ENCODE measurements at regions not wholly inside any gene's neighbourhood (a gene's known extent, or its start where the extent isn't known, plus 50 kb on each side); places are given as distances from the start of the nearest gene placed in this dataset.
"Not testable (repeated sequence)": the region's sequence is repeated elsewhere in the genome, so short reads cannot be mapped to it uniquely, and the experiment has no call there.

DNA sequence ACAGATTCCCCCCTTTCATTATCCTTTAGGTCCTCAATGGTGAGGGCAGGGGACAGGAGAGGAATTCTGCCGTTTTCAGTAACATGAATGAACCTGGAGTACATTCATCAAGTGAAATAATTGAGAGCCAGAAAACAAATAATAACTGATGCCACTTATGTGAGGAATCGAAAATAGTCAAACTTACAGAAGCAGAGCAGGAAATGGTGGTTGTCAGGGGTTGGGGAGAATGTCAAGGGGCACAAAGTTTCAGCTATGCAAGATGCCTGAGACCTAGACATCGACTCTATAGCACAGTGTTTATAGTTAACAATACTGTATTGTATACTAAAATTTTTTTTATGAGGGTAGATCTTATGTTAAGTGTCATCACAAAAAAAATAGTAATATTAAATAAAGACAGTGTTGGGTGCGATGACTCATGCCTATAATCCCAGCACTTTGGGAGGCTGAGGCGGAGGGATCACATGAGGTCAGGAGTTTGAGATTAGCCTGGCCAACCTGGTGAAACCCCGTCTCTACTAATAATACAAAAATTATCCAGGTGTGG is 1219.8 kb downstream of the GATA3 start:
- no peak for DNase-seq (ENCODE audit: low read depth in 2 of 2)

DNA sequence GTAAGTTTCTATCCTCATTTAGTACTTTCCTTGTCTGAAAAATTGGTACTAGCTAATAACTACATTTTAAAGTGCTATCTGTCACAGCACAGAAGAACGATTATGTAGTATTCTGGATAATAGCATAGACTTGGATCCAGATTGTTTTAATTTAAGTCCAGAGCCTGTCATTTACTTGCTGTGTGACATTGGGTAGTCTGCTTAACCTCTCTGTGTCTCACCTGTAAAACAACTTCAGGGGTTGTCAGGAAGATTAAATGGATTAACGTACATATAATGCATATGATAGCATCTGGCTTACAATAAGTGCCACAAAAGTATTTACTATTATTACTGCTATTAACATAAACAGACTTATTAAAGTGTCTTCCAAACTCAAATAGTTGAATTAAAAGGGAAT is 1221.4 kb downstream of the GATA3 start:
- no peak for DNase-seq (ENCODE audit: low read depth in 2 of 2)

DNA sequence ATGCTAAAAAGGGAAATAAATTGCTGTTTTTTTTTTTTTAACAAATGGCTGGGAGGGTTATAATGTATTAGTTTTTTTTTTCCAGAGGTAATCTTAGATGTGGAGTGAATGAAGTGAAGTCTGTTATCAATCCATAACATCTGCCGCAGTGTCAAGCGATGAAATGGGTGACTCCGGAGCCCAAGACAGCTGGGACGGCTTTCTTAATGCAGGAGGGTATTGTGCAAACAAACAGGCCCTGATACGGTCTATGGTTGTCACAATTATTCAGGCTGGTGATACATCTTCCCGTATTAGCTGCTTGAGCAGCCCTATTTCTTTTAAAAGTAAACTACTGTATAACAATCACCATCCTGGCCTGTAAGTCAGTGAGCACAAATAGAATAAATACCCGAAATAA is 1231.2 kb downstream of the GATA3 start:
- DNase-seq (ENCODE audit: low read depth in 2 of 2): no peak

DNA sequence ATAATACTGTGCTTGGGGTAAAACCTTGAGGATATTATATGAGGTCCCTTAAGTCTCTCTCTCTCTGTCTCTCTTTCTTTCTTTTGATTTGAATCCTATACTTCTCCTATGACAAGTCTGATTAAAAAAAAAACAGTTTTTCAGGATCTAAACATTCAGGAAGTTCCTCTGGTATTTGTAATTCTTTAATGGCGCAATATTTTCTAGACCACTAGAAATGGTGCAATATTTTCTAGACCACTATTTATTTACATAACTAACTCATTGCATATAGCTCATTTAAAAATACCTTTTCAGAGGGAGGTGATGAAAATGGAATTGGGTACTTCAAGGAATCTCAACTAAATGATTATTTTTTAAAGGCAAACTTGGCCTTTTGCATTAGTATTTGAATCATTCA is 1235.3 kb downstream of the GATA3 start:
- DNase-seq (ENCODE audit: low read depth in 2 of 2): no peak

DNA sequence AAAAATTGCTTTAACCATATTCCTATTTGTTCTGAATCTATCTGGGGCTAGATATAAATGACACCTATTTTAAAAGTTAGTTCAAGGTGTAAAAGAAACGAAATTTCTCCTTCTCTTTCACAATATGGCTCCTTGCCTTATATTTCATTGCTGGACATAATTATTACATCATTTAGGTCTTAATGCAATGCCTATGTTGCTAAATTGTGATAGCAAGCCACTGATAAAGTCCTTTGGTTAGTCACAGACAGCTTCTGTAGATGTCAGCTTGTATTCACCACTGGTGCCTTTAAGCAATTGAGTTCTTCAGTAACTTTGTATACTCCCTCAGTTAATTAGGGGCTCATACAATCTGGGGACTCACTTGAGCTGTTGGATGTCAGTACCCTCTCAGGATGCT is 1236.6 kb downstream of the GATA3 start:
- DNase-seq (ENCODE audit: low read depth in 2 of 2): no peak

DNA sequence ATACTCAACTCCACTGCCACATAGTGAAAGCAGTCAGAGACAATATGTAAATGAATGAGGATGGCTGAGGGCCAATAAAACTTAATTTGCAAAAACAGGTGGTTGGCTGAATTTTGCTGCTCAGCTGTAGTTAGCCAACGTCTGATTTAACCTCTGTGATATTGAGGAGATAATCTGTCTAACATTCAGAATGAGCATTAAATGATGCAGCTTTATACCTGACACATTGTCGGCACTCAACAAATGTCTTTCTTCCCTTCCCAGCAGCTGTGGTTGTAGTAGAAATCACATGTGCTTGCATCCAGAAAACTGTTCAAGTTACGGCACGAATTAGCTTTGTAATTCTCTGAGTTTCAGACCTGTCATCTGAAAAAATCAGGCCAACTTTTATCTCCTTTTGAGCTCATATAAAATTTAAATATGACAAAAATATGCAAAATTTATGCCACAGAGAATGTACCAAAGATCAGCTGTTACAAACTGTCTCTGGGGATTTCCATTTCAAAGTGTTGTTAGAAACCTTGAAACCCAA is 1239.7 kb downstream of the GATA3 start:
- no peak for DNase-seq (ENCODE audit: low read depth in 2 of 2)

DNA sequence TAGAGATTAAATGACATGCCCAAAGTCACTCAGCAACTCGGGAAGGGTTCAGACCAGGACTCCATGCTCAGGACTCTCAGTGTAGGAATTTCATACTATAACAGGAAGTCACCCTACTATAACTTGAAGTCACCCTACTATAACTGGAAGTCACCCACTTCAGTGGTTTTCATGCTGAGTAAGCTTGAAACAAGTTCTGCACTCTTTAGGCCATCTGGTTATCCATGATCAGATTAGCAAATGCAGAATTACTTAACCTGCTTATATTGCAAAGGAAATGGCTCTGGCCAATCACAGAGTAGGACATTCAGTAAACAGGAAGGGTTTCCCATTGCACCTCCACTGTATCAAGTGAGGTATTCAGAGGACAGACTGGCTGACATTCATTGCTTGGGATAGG is 1240.4 kb downstream of the GATA3 start:
- DNase-seq (ENCODE audit: low read depth in 2 of 2): no peak

DNA sequence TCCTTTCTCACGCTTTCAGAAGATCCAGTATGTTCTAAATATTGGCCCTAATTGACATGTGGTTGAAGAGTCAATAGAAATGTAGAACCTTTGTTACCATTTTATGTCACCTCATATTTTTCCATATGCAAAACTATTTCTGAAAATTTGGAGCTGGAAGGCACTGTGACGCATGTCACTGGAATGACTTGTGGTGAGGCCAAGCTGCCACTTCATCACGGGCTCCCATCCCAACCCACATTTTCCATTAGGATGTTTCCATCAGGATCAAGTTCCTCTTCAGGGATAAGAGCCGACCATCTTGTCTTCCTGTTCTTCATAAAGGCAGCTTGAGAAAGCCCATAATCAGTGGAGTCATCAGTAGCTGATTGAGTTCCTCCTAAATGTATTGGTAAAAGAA is 1241.7 kb downstream of the GATA3 start:
- DNase-seq (ENCODE audit: low read depth in 2 of 2): no peak

DNA sequence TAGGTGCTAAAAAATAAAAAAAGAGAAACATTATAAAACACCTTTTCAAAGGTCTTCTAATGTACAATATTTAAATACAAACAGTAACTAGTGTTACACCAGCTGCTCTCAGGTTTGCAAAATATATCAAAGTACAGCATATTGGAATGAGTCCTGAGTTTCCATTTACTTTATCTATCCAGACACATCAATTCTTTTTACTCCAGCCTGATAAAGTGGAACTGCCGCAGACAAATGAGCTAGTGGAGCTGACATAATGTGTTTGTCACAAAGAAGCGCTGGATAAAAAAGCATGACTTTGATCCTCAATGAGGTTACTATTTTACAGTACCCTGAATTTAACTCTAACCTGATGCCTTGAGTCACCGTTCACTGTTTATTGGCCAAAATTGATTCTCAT is 1243.1 kb downstream of the GATA3 start:
- DNase-seq (ENCODE audit: low read depth in 2 of 2): no peak

DNA sequence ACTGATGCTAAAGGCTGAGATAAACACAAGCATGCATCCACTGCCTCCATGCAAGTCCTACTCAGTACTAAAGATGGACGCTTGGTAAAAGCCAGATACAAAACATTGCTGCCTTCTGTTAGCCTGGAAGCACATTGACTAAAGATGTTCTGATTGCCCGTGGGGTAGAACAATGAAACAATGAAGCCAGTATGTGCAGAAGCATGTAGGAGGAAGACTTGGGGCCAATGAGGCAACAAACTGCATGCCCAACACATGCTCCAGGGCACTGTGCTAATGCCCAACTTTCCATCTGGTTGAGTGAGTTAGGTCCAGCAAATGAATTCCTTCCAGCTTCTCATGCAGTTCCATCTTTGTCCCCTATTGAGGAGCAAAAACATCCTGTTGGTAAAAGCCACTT is 1245.5 kb downstream of the GATA3 start:
- DNase-seq (ENCODE audit: low read depth in 2 of 2): no peak

DNA sequence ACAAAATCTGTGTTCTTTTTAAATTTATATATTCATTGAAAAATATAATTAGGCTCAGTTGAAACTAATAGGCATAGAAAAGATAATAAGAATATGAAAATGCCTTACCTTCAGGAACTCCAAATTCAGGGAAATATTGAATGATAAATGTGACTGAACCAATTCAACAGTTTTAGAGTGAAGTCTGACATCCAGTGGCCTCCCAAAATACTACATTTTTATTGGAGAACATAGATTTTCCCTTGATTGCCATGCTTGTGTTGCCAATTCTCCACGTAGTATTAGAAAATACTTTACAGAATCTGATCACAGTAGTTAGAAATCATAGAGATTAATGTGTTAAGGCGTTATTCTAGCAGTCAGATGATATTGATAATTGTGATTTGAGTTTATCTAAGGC is 1246.7 kb downstream of the GATA3 start:
- no peak for DNase-seq (ENCODE audit: low read depth in 2 of 2)

DNA sequence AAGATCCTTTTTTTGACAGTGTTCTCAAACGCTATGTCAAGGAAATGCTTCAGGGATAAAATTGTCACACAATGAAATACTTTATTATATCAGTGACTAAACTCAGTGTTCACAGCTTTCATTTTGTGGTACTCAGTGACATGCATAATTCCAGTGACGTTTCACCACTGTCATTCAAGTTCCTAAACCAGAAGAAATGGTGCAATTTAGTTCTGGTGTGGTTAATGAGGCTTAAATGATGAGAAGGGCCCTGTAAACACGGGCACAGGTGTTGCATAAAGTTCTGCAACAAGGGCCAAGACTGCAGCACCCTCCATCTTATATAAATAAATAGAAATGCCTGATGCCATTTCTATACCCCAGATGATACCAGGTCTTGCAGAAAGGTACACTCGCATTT is 1247.1 kb downstream of the GATA3 start:
- DNase-seq (ENCODE audit: low read depth in 2 of 2): no peak

DNA sequence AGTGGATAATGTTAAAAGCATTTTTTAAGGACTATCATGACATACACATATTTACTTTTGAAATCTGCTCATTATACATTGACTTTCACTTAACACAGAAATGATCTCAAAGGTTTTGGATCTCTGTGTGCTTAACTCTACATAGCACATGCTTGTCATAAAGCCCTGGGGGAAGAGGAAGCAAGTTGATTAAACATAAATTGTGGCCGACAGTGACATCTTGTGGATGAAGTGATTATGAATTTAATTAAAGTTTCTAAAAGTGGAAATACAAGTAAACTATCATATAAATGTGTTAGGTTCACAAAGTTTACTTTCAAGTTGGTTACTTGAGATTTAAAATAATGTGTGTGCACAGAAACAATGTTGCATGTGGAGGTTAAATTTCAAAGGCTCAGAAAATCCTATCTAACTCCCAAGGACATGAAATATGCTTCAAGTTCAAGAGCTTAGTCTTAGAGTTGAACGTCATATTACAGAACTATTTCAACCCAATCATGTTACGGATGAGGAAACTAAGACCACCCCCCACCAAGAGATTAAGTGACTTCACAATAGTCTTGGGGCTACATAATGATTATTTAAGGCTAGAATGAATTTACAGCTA is 1247.8 kb downstream of the GATA3 start:
- DNase-seq (ENCODE audit: low read depth in 2 of 2): no peak

DNA sequence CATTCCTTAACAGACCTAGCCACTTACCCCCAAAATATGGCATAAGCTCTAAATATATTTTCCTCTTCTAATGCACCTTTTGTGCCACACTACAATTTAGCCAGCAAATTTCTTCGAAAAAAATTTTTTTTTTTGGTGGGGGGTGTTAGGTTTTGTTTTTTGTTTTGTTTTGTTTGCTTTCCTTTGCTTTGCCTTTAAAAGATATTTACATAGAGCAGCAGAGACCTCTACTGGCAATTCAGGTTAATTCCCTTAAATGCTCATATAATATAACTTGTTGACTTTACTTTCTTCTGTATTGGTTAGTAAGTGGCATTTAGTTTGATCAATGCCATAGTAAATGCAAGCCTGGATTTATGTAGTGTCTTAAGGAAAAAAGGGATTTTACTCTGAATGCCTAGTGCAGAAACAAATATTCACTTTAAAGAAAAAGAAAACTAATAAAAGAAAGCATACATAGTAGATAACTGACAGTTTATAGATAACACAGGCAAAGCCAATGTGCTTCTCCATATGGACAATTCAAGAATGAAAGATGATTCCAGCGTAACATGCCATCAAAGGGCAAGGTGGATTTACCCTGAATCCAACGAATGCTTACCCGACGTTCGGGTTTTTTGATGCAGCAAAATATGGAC is 1250.6 kb downstream of the GATA3 start:
- no peak for DNase-seq (ENCODE audit: low read depth in 2 of 2)

DNA sequence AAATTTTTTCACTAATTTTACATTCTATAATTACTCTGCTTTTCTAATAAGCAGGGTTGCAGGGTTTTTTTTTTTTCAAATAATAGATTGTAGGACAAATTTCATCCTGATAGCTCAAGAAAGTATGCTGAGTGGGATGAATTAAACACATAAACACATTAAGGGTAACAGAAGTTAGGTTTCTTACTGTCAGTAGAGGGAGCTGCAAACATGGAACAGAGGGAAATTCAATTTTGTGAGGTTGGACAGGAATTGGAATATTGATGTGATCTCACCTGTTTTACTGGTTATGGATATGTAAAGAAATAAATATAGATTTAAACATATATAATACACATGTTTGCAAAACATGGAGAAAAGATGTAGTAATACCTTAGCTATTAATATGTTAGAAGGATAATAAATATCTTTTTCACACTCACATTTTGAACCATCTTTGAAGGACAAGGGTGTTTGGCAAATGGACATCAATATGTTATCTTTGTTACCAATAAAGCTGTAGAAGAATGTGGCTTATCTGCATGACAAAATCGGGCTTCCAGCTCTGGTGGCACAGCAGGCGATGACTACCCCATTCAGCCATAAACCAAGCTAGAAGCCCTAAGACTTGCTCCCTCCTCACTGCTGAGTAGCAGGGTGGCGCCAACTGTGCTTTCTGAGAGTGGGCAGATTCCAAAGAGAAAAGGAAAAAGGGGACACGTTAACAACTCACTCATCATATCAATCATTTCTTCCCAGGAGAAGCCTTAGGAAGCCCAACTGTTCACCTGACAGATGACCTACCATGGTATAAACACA is 1257.4 kb downstream of the GATA3 start:
- DNase-seq (ENCODE audit: low read depth in 2 of 2): no peak

DNA sequence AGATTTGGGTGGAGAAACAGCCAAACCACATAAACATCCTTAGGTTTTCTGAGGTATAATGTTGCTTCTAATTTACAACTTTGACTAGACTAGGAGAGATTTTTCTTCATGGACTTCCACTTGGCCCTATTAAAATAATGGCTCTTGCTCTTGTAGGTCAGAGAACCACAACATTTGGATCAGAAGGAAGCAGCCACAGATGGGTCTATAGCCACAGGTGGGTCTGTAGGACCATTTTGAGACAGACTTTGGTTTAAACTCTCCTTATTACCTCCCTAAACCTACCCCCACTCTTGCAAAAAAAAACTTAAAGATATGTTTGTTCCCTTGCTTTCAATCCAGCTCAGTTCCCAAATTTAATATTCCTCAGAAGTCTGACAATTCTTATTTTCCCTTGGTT is 1260.8 kb downstream of the GATA3 start:
- no peak for DNase-seq (ENCODE audit: low read depth in 2 of 2)

DNA sequence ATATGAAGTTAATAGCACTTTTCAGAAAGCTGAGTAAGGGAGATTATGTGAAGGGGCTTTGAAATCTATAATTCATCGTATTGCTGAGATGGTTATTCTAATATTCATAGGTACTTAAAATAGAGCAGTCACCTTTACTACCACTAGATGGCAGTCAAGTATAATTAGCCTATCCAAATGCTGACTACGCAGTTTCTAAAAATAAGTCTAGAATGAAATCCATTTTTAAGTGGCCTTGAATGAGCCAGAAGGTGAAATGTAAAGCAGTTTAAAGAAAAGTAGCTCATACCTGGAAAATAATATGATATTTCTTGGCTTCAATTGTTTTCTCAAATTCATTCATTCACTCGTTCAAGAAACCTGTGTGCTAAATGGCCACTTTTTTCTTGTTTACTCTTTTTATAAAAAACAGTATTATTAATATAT is 1277.1 kb downstream of the GATA3 start:
- no peak for DNase-seq (ENCODE audit: low read depth in 2 of 2)

DNA sequence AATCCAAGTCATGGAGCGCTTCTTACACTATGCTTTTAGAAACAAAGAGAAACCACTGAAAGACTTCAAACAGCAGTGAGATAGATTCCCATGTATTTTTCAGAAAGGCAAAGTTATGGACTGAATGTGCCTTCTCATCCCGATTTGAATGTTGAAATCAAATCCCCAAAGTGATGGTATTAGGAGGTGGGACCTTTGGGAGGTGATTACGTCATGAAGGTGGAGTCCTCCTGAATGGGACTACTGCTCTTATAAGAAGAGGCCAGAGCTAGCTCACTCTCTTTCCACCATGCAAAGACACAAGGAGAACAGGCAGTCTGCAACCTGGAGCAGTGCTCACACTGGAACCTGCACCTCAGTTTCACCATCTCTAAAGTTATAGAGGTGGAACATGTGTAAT is 1279.8 kb downstream of the GATA3 start:
- no peak for DNase-seq (ENCODE audit: low read depth in 2 of 2)

DNA sequence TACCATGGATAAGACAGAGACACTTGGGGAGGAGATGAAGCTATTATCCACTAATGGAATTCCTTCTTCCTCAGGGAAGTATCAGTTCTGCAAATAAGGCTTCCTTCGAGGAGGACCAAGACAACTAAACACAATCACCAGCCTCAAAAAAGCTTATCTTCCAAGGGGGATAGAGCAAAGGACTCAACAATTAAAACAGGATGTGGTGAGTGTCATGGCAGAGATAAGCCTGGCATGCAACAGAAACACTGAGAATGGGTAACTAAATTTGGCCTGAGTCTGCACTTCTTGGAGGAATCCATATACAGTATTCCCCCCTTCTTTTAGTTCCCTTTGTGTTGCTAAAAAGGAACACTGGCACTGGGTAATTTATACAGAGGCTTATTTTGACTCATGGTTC is 1285.2 kb downstream of the GATA3 start:
- DNase-seq (ENCODE audit: low read depth in 2 of 2): no peak

DNA sequence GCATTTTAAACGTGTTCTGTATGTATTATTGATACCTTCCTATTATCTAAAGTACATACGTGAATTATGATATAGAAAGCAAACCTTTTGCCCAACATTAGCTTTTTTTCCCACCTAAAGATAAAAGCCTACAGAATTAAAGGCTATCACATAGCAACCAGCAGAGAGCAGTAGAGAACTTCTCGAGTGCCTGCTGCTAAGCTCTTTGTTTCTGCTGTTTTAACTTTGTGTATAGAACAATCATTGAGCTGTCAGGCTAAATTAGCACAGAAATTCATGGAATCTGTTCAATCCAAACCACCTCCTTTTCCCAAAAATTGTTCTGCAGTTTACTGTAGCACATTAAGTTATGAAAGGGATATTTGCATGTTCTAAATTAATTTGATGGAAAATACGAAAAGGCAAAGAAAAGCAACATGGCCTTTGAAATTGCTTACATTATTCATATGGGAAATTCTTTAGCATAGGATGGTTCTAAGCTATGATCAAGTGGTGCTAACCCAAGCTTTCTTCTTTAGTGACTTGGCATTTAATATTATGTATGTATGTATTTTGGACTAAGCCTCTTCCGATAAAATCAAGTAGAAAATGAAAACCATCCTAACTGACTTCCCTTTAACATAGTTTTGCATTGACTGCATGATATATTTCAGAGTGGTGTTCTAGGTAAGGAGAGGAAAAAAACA is 1288.5 kb downstream of the GATA3 start:
- DNase-seq (ENCODE audit: low read depth in 2 of 2): no peak

DNA sequence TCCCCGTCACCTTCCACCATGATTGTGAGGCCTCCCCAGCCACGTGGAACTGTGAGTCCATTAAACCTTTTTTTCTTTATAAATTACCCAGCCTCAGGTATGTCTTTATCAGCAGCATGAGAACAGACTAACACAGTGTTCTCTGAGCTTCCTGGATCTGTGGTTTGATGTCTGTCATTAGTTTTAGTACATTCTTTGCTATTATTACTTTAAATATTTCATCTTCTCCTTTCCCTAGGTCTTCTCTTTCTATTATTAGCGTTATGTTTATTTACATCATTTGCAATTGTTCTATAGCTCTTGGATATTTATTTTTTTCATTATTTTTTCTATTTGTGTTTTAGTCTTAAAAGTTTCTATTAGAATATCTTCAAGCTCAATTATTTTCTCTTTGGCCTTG is 1293.4 kb downstream of the GATA3 start:
- not testable (repeated sequence) for DNase-seq (ENCODE audit: low read depth in 2 of 2)

DNA sequence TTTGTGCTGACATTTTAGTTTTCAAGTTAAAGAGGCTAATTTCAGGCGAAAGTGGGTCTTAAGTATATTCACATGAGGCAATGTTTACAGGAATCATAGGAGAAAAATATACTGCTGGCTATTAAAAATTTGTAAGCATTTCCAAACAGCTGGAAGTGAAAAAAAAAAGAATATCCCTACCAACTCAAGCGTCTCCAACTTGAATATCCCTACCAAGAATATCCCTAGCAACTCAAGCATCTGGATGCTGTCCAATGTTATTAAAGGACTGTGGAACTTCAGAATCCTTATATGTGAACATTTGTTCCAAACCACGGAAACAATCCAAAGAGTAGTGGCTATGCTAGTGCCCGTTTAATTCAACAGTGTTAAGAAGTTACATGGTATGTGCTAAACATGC is 1303.0 kb downstream of the GATA3 start:
- DNase-seq (ENCODE audit: low read depth in 2 of 2): no peak
